CD4-positive, CD25-positive, alpha-beta regulatory T cell (primary cell): ENCODE measurements at regions not wholly inside any gene's neighbourhood (a gene's known extent, or its start where the extent isn't known, plus 50 kb on each side); places are given as distances from the start of the nearest gene placed in this dataset.

Experiments used
- ATAC-seq, 2 donors: fragments of 150-1000 bp; cut with Tn5 transposase; one replicate each; pipeline ENCODE4 v1.10.0; 2021; ENCODE audit warnings: low read depth in 2 of 2, moderate number of reproducible peaks in 2 of 2, moderate library complexity in 1 of 2
- DNase-seq, 3 donors: peaks; one replicate each; pipeline versions ENCODE4 v3.0.0 to v3.0.0-alpha.2; 2012 to 2022; ENCODE audit warnings: mixed read lengths in 1 of 3
- H3K27ac ChIP-seq: one replicate; pipeline ENCODE4 v1.7.0; 2013; ENCODE audit warnings: mild to moderate bottlenecking, low read length; ENCODE audit not compliant: insufficient read depth, poor library complexity, severe bottlenecking
- H3K27me3 ChIP-seq: one replicate; pipeline ENCODE4 v1.7.0; 2013; ENCODE audit warnings: low read length; ENCODE audit not compliant: control insufficient read depth, insufficient read depth
- H3K36me3 ChIP-seq: one replicate; pipeline ENCODE4 v1.7.0; 2013; ENCODE audit warnings: mild to moderate bottlenecking, low read length, moderate library complexity; ENCODE audit not compliant: control insufficient read depth, insufficient read depth
- H3K4me1 ChIP-seq: 2 replicates; pipeline ENCODE4 v1.7.0; 2013; ENCODE audit warnings: mild to moderate bottlenecking, low read length; ENCODE audit not compliant: insufficient read depth, control insufficient read depth, poor library complexity, severe bottlenecking
- H3K4me3 ChIP-seq: one replicate; pipeline ENCODE4 v1.7.0; 2013; ENCODE audit warnings: low read depth, mild to moderate bottlenecking, low read length, moderate library complexity
- H3K9me3 ChIP-seq, 2 experiments: 1 replicate in 1 of 2; 2 replicates in 1 of 2; pipeline ENCODE4 v1.7.0; 2013; ENCODE audit warnings: low read length in 2 of 2, mild to moderate bottlenecking in 1 of 2, moderate library complexity in 1 of 2; ENCODE audit not compliant: control insufficient read depth in 2 of 2
- H3K27ac Mint-ChIP-seq, 3 donors: one replicate each; pipeline ENCODE4 v1.8.0; 2020 to 2022; ENCODE audit warnings: mild to moderate bottlenecking in 3 of 3, mixed read lengths in 3 of 3, moderate library complexity in 2 of 3
- H3K27me3 Mint-ChIP-seq: one replicate; pipeline ENCODE4 v1.8.0; 2022; ENCODE audit warnings: mild to moderate bottlenecking, mixed read lengths
- H3K36me3 Mint-ChIP-seq: one replicate; pipeline ENCODE4 v1.8.0; 2020; ENCODE audit warnings: mixed read lengths
- H3K4me1 Mint-ChIP-seq, 4 donors: one replicate each; pipeline ENCODE4 v1.8.0; 2020 to 2022; ENCODE audit warnings: mixed read lengths in 4 of 4, mild to moderate bottlenecking in 1 of 4
- H3K4me3 Mint-ChIP-seq, 4 donors: one replicate each; pipeline ENCODE4 v1.8.0; 2020 to 2022; ENCODE audit warnings: mild to moderate bottlenecking in 4 of 4, mixed read lengths in 4 of 4, moderate library complexity in 3 of 4
- H3K9me3 Mint-ChIP-seq, 7 donors: one replicate each; pipeline ENCODE4 v1.8.0; 2020 to 2022; ENCODE audit warnings: mixed read lengths in 7 of 7, mild to moderate bottlenecking in 3 of 7, moderate library complexity in 2 of 7

- ATAC-seq, result no peak
- no peak for DNase-seq
- peaks cover 0 to 1% (median 0%) of the 10 kb centered on the region in 7 donors for H3K9me3 Mint-ChIP-seq
These were observed 619.5 kb upstream of the TBL1XR1 start for GRCh38 chr3:177816667-177817208.

GRCh38 chr3:177817751-177818150 lies 620.5 kb upstream of the TBL1XR1 start:
- Histone ChIP-seq H3K4me3 (no peak overlapping the region), H3K9me3 (no peaks in the 10 kb centered on the region)

More at GRCh38 chr3:177816667-177817208, 619.5 kb upstream of the TBL1XR1 start:
- Histone ChIP-seq H3K27ac (no peak overlapping the region), H3K4me1 (no peaks in the 10 kb centered on the region), H3K36me3 (no peaks in the 10 kb centered on the region), H3K27me3 (no peaks in the 10 kb centered on the region), H3K9me3 (no peaks in the 10 kb centered on the region), H3K4me3 (no peak overlapping the region)
- no peak overlapping the region for H3K4me3 Mint-ChIP-seq
- no peak overlapping the region for H3K27ac Mint-ChIP-seq
- H3K4me1 Mint-ChIP-seq, result peaks cover 0 to 4% (median 1%) of the 10 kb centered on the region in 4 donors
- no peaks in the 10 kb centered on the region for H3K27me3 Mint-ChIP-seq
- H3K36me3 Mint-ChIP-seq, result no peaks in the 10 kb centered on the region

GRCh38 chr3:177818712-177819240 lies 621.5 kb upstream of the TBL1XR1 start:
- H3K9me3 Mint-ChIP-seq, result peaks cover 0 to 1% (median 0%) of the 10 kb centered on the region in 7 donors
- no peak overlapping the region for H3K27ac Mint-ChIP-seq
- no peak for ATAC-seq
- no peaks in the 10 kb centered on the region for H3K36me3 Mint-ChIP-seq
- H3K36me3 ChIP-seq, result no peaks in the 10 kb centered on the region
- DNase-seq, result no peak
- no peaks in the 10 kb centered on the region for H3K4me1 ChIP-seq
- H3K27me3 ChIP-seq, result no peaks in the 10 kb centered on the region
- H3K4me3 Mint-ChIP-seq, result no peak overlapping the region
- H3K4me1 Mint-ChIP-seq, result peaks cover 0 to 4% (median 1%) of the 10 kb centered on the region in 4 donors
- no peaks in the 10 kb centered on the region for H3K9me3 ChIP-seq
- H3K4me3 ChIP-seq, result no peak overlapping the region
- H3K27me3 Mint-ChIP-seq, result no peaks in the 10 kb centered on the region
- no peak overlapping the region for H3K27ac ChIP-seq

More at GRCh38 chr3:177817751-177818150, 620.5 kb upstream of the TBL1XR1 start:
- H3K27ac ChIP-seq, result no peak overlapping the region
- H3K9me3 Mint-ChIP-seq, result peaks cover 0 to 1% (median 0%) of the 10 kb centered on the region in 7 donors
- no peak overlapping the region for H3K4me3 Mint-ChIP-seq
- H3K27me3 Mint-ChIP-seq, result no peaks in the 10 kb centered on the region
- H3K4me1 Mint-ChIP-seq, result peaks cover 0 to 4% (median 1%) of the 10 kb centered on the region in 4 donors
- ATAC-seq (no peak), DNase-seq (no peak)
- H3K36me3 ChIP-seq, result no peaks in the 10 kb centered on the region
- H3K36me3 Mint-ChIP-seq, result no peaks in the 10 kb centered on the region
- no peaks in the 10 kb centered on the region for H3K4me1 ChIP-seq
- no peaks in the 10 kb centered on the region for H3K27me3 ChIP-seq
- H3K27ac Mint-ChIP-seq, result peak overlapping the region in 1 of 3 donors; percentile 26

- Histone ChIP-seq H3K4me1 (no peaks in the 10 kb centered on the region), H3K4me3 (no peak overlapping the region), H3K27ac (no peak overlapping the region), H3K27me3 (no peaks in the 10 kb centered on the region), H3K9me3 (no peaks in the 10 kb centered on the region), H3K36me3 (no peaks in the 10 kb centered on the region)
- H3K36me3 Mint-ChIP-seq, result no peaks in the 10 kb centered on the region
- H3K27me3 Mint-ChIP-seq, result no peaks in the 10 kb centered on the region
- H3K4me3 Mint-ChIP-seq, result no peak overlapping the region
- peaks cover 0 to 1% (median 0%) of the 10 kb centered on the region in 7 donors for H3K9me3 Mint-ChIP-seq
- peaks cover 0 to 4% (median 1%) of the 10 kb centered on the region in 4 donors for H3K4me1 Mint-ChIP-seq
- no peak overlapping the region for H3K27ac Mint-ChIP-seq
- DNase-seq (no peak), ATAC-seq (no peak)
These were observed 623.5 kb upstream of the TBL1XR1 start for GRCh38 chr3:177820683-177821316.

- Mint-ChIP-seq H3K27ac (no peak overlapping the region), H3K27me3 (no peaks in the 10 kb centered on the region), H3K9me3 (peaks cover 0 to 1% (median 0%) of the 10 kb centered on the region in 7 donors), H3K4me3 (no peak overlapping the region), H3K4me1 (peaks cover 0 to 4% (median 0%) of the 10 kb centered on the region in 4 donors), H3K36me3 (no peaks in the 10 kb centered on the region)
- H3K9me3 ChIP-seq, result no peaks in the 10 kb centered on the region
- H3K4me3 ChIP-seq, result no peak overlapping the region
- ATAC-seq (no peak), DNase-seq (no peak)
- no peaks in the 10 kb centered on the region for H3K27me3 ChIP-seq
- no peak overlapping the region for H3K27ac ChIP-seq
- no peaks in the 10 kb centered on the region for H3K36me3 ChIP-seq
- H3K4me1 ChIP-seq, result no peaks in the 10 kb centered on the region
These were observed 625.4 kb upstream of the TBL1XR1 start for GRCh38 chr3:177822681-177823096.

GRCh38 chr3:177823701-177824189 lies 626.5 kb upstream of the TBL1XR1 start:
- ATAC-seq (no peak), DNase-seq (no peak)
- no peak overlapping the region for H3K27ac ChIP-seq
- H3K4me3 Mint-ChIP-seq, result no peak overlapping the region
- no peaks in the 10 kb centered on the region for H3K27me3 Mint-ChIP-seq
- peaks cover 0 to 4% (median 0%) of the 10 kb centered on the region in 4 donors for H3K4me1 Mint-ChIP-seq
- no peaks in the 10 kb centered on the region for H3K9me3 ChIP-seq
- no peak overlapping the region for H3K4me3 ChIP-seq
- no peaks in the 10 kb centered on the region for H3K36me3 ChIP-seq
- H3K36me3 Mint-ChIP-seq, result no peaks in the 10 kb centered on the region
- H3K4me1 ChIP-seq, result no peaks in the 10 kb centered on the region
- H3K9me3 Mint-ChIP-seq, result no peaks in the 10 kb centered on the region
- no peak overlapping the region for H3K27ac Mint-ChIP-seq
- H3K27me3 ChIP-seq, result no peaks in the 10 kb centered on the region

- no peak for ATAC-seq
- Histone ChIP-seq H3K9me3 (no peaks in the 10 kb centered on the region), H3K4me1 (no peaks in the 10 kb centered on the region), H3K27me3 (no peaks in the 10 kb centered on the region), H3K4me3 (no peak overlapping the region), H3K27ac (no peak overlapping the region), H3K36me3 (no peaks in the 10 kb centered on the region)
- no peak for DNase-seq
- Mint-ChIP-seq H3K36me3 (no peaks in the 10 kb centered on the region), H3K27ac (no peak overlapping the region), H3K4me3 (no peak overlapping the region), H3K27me3 (no peaks in the 10 kb centered on the region), H3K4me1 (peaks cover 0 to 4% (median 0%) of the 10 kb centered on the region in 4 donors), H3K9me3 (no peaks in the 10 kb centered on the region)
These were observed 627.0 kb upstream of the TBL1XR1 start for GRCh38 chr3:177824190-177824786.
